ENCODE measurements at regions not wholly inside any gene's neighbourhood (a gene's known extent, or its start where the extent isn't known, plus 50 kb on each side); places are given as distances from the start of the nearest gene placed in this dataset.

- no peak for DNase-seq (ENCODE audit: low read depth, low spot score)
Measured at GRCh38 chr2:142650601-142651000, 226.9 kb upstream of the KYNU start.

GRCh38 chr2:142649581-142649980 is 227.9 kb upstream of the KYNU start:
- no peak for DNase-seq (ENCODE audit: low read depth, low spot score)

GRCh38 chr2:142642650-142643049 is 234.8 kb upstream of the KYNU start:
- no peak for DNase-seq (ENCODE audit: low read depth, low spot score)

- no peak for DNase-seq (ENCODE audit: low read depth, low spot score)
Measured at GRCh38 chr2:142629193-142629592, 248.3 kb upstream of the KYNU start.

GRCh38 chr2:142621287-142621686 is 256.2 kb upstream of the KYNU start:
- no peak for DNase-seq (ENCODE audit: low read depth, low spot score)

GRCh38 chr2:142617461-142617860 is 260.0 kb upstream of the KYNU start:
- no peak for DNase-seq (ENCODE audit: low read depth, low spot score)

- DNase-seq (ENCODE audit: low read depth, low spot score) = no peak
Measured at GRCh38 chr2:142615876-142616275, 261.6 kb upstream of the KYNU start.

- DNase-seq (ENCODE audit: low read depth, low spot score) = peak; percentile 39
Measured at GRCh38 chr2:142613193-142613592, 264.3 kb upstream of the KYNU start.

GRCh38 chr2:142605421-142605820 is 272.0 kb upstream of the KYNU start:
- DNase-seq (ENCODE audit: low read depth, low spot score) = no peak

GRCh38 chr2:142603759-142604158 is 273.7 kb upstream of the KYNU start:
- DNase-seq (ENCODE audit: low read depth, low spot score) = no peak

GRCh38 chr2:142602418-142602989 is 275.0 kb upstream of the KYNU start:
- no peak for DNase-seq (ENCODE audit: low read depth, low spot score)

GRCh38 chr2:142601794-142602193 is 275.7 kb upstream of the KYNU start:
- DNase-seq (ENCODE audit: low read depth, low spot score) = no peak

GRCh38 chr2:142599504-142599903 is 278.0 kb upstream of the KYNU start:
- no peak for DNase-seq (ENCODE audit: low read depth, low spot score)

- DNase-seq (ENCODE audit: low read depth, low spot score) = no peak
Measured at GRCh38 chr2:142598846-142599245, 278.6 kb upstream of the KYNU start.

- DNase-seq (ENCODE audit: low read depth, low spot score) = no peak
Measured at GRCh38 chr2:142596334-142597088, 281.0 kb upstream of the KYNU start.

GRCh38 chr2:142594935-142595334 is 282.5 kb upstream of the KYNU start:
- no peak for DNase-seq (ENCODE audit: low read depth, low spot score)

GRCh38 chr2:142592171-142592570 is 285.3 kb upstream of the KYNU start:
- no peak for DNase-seq (ENCODE audit: low read depth, low spot score)

- DNase-seq (ENCODE audit: low read depth, low spot score) = no peak
Measured at GRCh38 chr2:142591420-142591819, 286.0 kb upstream of the KYNU start.

GRCh38 chr2:142588269-142588668 is 289.2 kb upstream of the KYNU start:
- no peak for DNase-seq (ENCODE audit: low read depth, low spot score)

GRCh38 chr2:142586693-142587580 is 290.5 kb upstream of the KYNU start:
- DNase-seq (ENCODE audit: low read depth, low spot score) = peak; percentile 55

GRCh38 chr2:142585785-142586184 is 291.7 kb upstream of the KYNU start:
- DNase-seq (ENCODE audit: low read depth, low spot score) = no peak

- no peak for DNase-seq (ENCODE audit: low read depth, low spot score)
Measured at GRCh38 chr2:142582317-142582716, 295.1 kb upstream of the KYNU start.

- DNase-seq (ENCODE audit: low read depth, low spot score) = no peak
Measured at GRCh38 chr2:142581491-142581890, 296.0 kb upstream of the KYNU start.

All from ELF-1 (cell line).